ENCODE measurements at regions not wholly inside any gene's neighbourhood (a gene's known extent, or its start where the extent isn't known, plus 50 kb on each side); places are given as distances from the start of the nearest gene placed in this dataset.

DNA sequence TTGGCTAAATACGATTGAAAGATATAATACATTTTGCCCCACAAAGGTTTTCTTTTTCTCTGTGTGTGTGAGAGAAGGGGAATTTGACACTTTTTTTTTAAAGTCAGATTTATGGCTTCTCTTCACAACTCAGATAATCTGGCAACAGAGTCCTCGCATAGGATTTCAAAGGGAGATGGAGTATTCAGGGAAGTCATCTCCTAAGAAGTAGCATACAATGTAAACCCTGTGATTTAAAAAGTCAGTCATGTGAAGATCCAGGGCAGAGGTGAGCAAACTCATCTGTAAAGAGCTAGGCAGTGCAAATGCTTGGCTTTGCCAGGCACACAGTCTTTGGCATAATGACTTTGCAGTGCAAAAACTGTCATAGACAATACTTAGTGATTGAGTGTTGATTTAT, 1526.3 kb downstream of the AACS start:
- no peaks in the 10 kb centered on the region for H3F3A ChIP-seq (ENCODE audit: low read depth)

GRCh38 chr12:126601184-126602170, 1536.2 kb downstream of the AACS start:
- no peaks in the 10 kb centered on the region for H4K20me1 ChIP-seq (ENCODE audit: low read depth)
- H3K36me3 ChIP-seq, result no peaks in the 10 kb centered on the region
- no peaks in the 10 kb centered on the region for H3K4me1 ChIP-seq
- no peak overlapping the region for H3K9ac ChIP-seq
- H3K4me3 ChIP-seq, result no peak overlapping the region
- no peaks in the 10 kb centered on the region for H3K27me3 ChIP-seq
- peaks cover 2% of the 10 kb centered on the region for H3K27me3 Mint-ChIP-seq (ENCODE audit: insufficient read depth, low read depth)
- no peak overlapping the region for H3K4me3 Mint-ChIP-seq
- H3K27ac ChIP-seq, result no peak overlapping the region
- H3K9me3 Mint-ChIP-seq, result peaks cover 2% of the 10 kb centered on the region
- no peaks in the 10 kb centered on the region for H3K9me3 ChIP-seq (ENCODE audit: low read depth)
- no peaks in the 10 kb centered on the region for H3F3A ChIP-seq (ENCODE audit: low read depth)
- no peaks in the 10 kb centered on the region for H3K79me2 ChIP-seq (ENCODE audit: low read depth)
- H3K4me2 ChIP-seq, result no peak overlapping the region
- no peak for DNase-seq (ENCODE audit: low spot score)
- no peaks in the 10 kb centered on the region for H3K36me3 Mint-ChIP-seq
- H3K4me1 Mint-ChIP-seq, result no peaks in the 10 kb centered on the region
- no peak for TF ChIP-seq CTCF (IDR thresholded peaks at IDR 0.05)
- TF ChIP-seq EZH2phosphoT487 (IDR thresholded peaks at IDR 0.05), result no peak
- TF ChIP-seq EZH2 (IDR thresholded peaks at IDR 0.05), result no peak
- H3K27ac Mint-ChIP-seq, result no peak overlapping the region
- no peak overlapping the region for H2AFZ ChIP-seq (replicated peaks)

More for the DNA sequence above, 1526.3 kb downstream of the AACS start:
- no peaks in the 10 kb centered on the region for H3K4me1 ChIP-seq
- DNase-seq (ENCODE audit: low spot score), result no peak
- no peak overlapping the region for H3K9ac ChIP-seq
- H3K27ac Mint-ChIP-seq, result no peak overlapping the region
- H3K27me3 Mint-ChIP-seq (ENCODE audit: insufficient read depth, low read depth), result no peaks in the 10 kb centered on the region
- no peak for TF ChIP-seq EZH2 (IDR thresholded peaks at IDR 0.05)
- TF ChIP-seq CTCF (IDR thresholded peaks at IDR 0.05), result no peak
- no peak for TF ChIP-seq EZH2phosphoT487 (IDR thresholded peaks at IDR 0.05)
- no peak overlapping the region for H3K4me3 Mint-ChIP-seq
- H3K4me2 ChIP-seq, result no peak overlapping the region
- no peaks in the 10 kb centered on the region for H4K20me1 ChIP-seq (ENCODE audit: low read depth)
- H3K36me3 ChIP-seq, result no peaks in the 10 kb centered on the region
- H3K27ac ChIP-seq, result no peak overlapping the region
- H2AFZ ChIP-seq (replicated peaks), result no peak overlapping the region
- H3K79me2 ChIP-seq (ENCODE audit: low read depth), result no peaks in the 10 kb centered on the region
- H3K36me3 Mint-ChIP-seq, result no peaks in the 10 kb centered on the region
- H3K4me1 Mint-ChIP-seq, result no peaks in the 10 kb centered on the region
- H3K4me3 ChIP-seq, result no peak overlapping the region
- no peaks in the 10 kb centered on the region for H3K9me3 Mint-ChIP-seq
- no peaks in the 10 kb centered on the region for H3K27me3 ChIP-seq
- H3K9me3 ChIP-seq (ENCODE audit: low read depth), result no peaks in the 10 kb centered on the region

DNA sequence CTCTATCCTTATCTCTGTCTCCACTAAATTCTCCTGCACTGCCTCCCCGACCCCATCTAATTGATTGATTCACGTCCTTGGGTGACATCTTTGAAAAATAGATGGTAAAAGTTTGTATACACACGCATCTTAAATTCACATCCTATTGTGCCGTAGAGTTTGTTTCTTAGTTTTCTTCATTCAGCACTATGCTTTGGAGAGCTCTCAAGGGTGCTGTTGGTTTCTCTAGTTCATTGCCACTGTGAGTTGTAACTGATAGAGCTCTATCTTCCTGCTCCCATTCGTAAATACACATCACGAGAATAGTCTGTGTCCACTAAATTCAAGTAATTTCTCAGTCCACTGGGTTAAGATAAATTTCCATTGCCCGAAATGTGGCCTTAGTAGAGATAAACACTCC, 1537.4 kb downstream of the AACS start:
- Histone ChIP-seq H3K9me3 (ENCODE audit: low read depth) (no peaks in the 10 kb centered on the region), H3F3A (ENCODE audit: low read depth) (no peaks in the 10 kb centered on the region), H3K4me2 (no peak overlapping the region), H4K20me1 (ENCODE audit: low read depth) (no peaks in the 10 kb centered on the region), H3K27me3 (no peaks in the 10 kb centered on the region), H3K9ac (no peak overlapping the region), H3K4me3 (no peak overlapping the region), H2AFZ (replicated peaks) (no peak overlapping the region), H3K79me2 (ENCODE audit: low read depth) (no peaks in the 10 kb centered on the region), H3K27ac (no peak overlapping the region), H3K4me1 (no peaks in the 10 kb centered on the region), H3K36me3 (no peaks in the 10 kb centered on the region)
- Mint-ChIP-seq H3K36me3 (no peaks in the 10 kb centered on the region), H3K4me1 (no peaks in the 10 kb centered on the region), H3K9me3 (peaks cover 2% of the 10 kb centered on the region), H3K4me3 (no peak overlapping the region), H3K27ac (no peak overlapping the region), H3K27me3 (ENCODE audit: insufficient read depth, low read depth) (peaks cover 2% of the 10 kb centered on the region)
- no peak for DNase-seq (ENCODE audit: low spot score)
- no peak for TF ChIP-seq EZH2phosphoT487 (IDR thresholded peaks at IDR 0.05)
- TF ChIP-seq CTCF (IDR thresholded peaks at IDR 0.05), result no peak
- TF ChIP-seq EZH2 (IDR thresholded peaks at IDR 0.05), result no peak
